Suppressor macrophage (primary cell): ENCODE measurements at regions not wholly inside any gene's neighbourhood (a gene's known extent, or its start where the extent isn't known, plus 50 kb on each side); places are given as distances from the start of the nearest gene placed in this dataset.

Experiments used
- DNase-seq, 4 experiments: peaks; one replicate each; pipeline ENCODE4 v3.0.0-alpha.2; 2020 to 2022

GRCh38 chr9:89748021-89748670, 143.3 kb downstream of the GADD45G start:
- DNase-seq, result peak in 2 of 4 experiments; percentile 36 to 47

GRCh38 chr9:89748831-89749499, 144.2 kb downstream of the GADD45G start:
- no peak for DNase-seq

- DNase-seq, result no peak
Measured at GRCh38 chr9:89749500-89750116, 144.8 kb downstream of the GADD45G start.

- DNase-seq, result peak in 2 of 4 experiments; percentile 14 to 16
Measured at GRCh38 chr9:89750117-89750791, 145.4 kb downstream of the GADD45G start.

- no peak for DNase-seq
Measured at GRCh38 chr9:89751079-89751825, 146.4 kb downstream of the GADD45G start.

- DNase-seq, result no peak
Measured at GRCh38 chr9:89752154-89752553, 147.3 kb downstream of the GADD45G start.

- DNase-seq, result no peak
Measured at GRCh38 chr9:89753472-89754055, 148.8 kb downstream of the GADD45G start.

- peak in 3 of 4 experiments; percentile 39 to 61 (median 47) for DNase-seq
Measured at GRCh38 chr9:89754193-89754592, 149.4 kb downstream of the GADD45G start.

GRCh38 chr9:89755821-89756220, 151.0 kb downstream of the GADD45G start:
- no peak for DNase-seq

GRCh38 chr9:89756891-89757537, 152.2 kb downstream of the GADD45G start:
- peak; percentile 37 to 74 (median 56) for DNase-seq

- DNase-seq, result no peak
Measured at GRCh38 chr9:89757776-89758528, 153.1 kb downstream of the GADD45G start.

- DNase-seq, result no peak
Measured at GRCh38 chr9:89759572-89759971, 154.8 kb downstream of the GADD45G start.

GRCh38 chr9:89760123-89760522, 155.3 kb downstream of the GADD45G start:
- DNase-seq, result no peak

- DNase-seq, result no peak
Measured at GRCh38 chr9:89764217-89764616, 159.4 kb downstream of the GADD45G start.

GRCh38 chr9:89765211-89765946, 160.6 kb downstream of the GADD45G start:
- no peak for DNase-seq

GRCh38 chr9:89766991-89767390, 162.2 kb downstream of the GADD45G start:
- no peak for DNase-seq

- DNase-seq, result no peak
Measured at GRCh38 chr9:89768051-89768450, 163.2 kb downstream of the GADD45G start.

- DNase-seq, result no peak
Measured at GRCh38 chr9:89768650-89769071, 163.8 kb downstream of the GADD45G start.

GRCh38 chr9:89770531-89771174, 165.8 kb downstream of the GADD45G start:
- peak; percentile 43 to 80 (median 62) for DNase-seq

GRCh38 chr9:89771205-89771604, 166.4 kb downstream of the GADD45G start:
- DNase-seq, result no peak
